ES-I3 (cell line): ENCODE measurements at regions not wholly inside any gene's neighbourhood (a gene's known extent, or its start where the extent isn't known, plus 50 kb on each side); places are given as distances from the start of the nearest gene placed in this dataset.

Source experiments
- H3K36me3 ChIP-seq: 2 replicates; pipeline ENCODE4 v1.6.1; 2013; ENCODE audit warnings: mild to moderate bottlenecking, low read length, control low read depth, moderate library complexity; ENCODE audit not compliant: insufficient read depth
- H3K4me1 ChIP-seq: 2 replicates; pipeline ENCODE4 v1.6.1; 2013; ENCODE audit warnings: mild to moderate bottlenecking, control low read depth, low read length; ENCODE audit not compliant: insufficient read depth
- H3K9ac ChIP-seq: 2 replicates; pipeline ENCODE4 v1.6.1; 2013; ENCODE audit warnings: low read depth, mild to moderate bottlenecking, low read length, moderate library complexity
- H3K9me3 ChIP-seq: 2 replicates; pipeline ENCODE4 v1.6.1; 2013; ENCODE audit warnings: mild to moderate bottlenecking, low read length, moderate library complexity; ENCODE audit not compliant: control insufficient read depth, insufficient read depth

DNA sequence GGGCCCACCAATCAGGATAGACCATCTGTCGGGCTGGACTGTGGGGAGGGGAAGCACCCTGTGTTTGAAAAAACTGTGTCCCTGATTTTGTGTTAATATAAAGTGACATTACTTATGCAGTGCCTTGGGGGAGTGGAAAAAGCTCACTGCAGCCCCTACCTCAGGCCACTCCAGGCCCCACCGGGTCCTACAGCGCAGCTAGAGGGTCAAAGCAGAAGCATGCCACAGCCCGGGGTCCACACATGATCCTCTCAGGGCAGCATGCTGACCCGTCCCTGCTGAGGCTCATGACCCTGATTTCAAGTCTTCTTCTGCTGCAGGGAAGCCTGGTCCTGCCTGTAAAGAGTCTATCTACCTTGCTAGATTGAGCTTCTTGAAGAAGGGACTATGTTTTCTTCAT lies 133.0 kb upstream of the PLCB4 start:
- Histone ChIP-seq H3K9ac (no peak overlapping the region), H3K4me1 (peaks cover 6% of the 10 kb centered on the region; the same call in 1 of the 2 replicates), H3K36me3 (no peaks in the 10 kb centered on the region), H3K9me3 (no peaks in the 10 kb centered on the region)

DNA sequence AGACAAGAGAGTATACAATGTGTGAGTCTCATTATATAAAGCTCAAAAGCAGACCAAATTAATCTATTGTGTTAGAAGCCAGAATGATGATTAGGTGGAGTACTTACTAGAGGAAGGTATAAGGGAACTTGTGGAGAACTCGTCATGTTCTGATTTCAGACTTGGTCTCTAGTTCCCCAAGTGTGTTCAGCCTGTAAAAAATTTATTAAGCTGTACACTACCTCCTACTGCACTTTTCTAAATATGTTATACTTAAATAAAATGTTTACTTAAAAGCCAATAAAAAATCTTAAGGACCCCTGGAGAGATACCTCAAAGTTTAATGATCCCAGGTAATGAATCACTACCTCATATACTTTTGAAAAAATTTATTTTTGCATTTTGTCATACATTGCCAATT lies 130.4 kb upstream of the PLCB4 start:
- peaks cover 5% of the 10 kb centered on the region for H3K4me1 ChIP-seq
- no peak overlapping the region for H3K9ac ChIP-seq
- H3K9me3 ChIP-seq: no peaks in the 10 kb centered on the region
- H3K36me3 ChIP-seq: no peaks in the 10 kb centered on the region

DNA sequence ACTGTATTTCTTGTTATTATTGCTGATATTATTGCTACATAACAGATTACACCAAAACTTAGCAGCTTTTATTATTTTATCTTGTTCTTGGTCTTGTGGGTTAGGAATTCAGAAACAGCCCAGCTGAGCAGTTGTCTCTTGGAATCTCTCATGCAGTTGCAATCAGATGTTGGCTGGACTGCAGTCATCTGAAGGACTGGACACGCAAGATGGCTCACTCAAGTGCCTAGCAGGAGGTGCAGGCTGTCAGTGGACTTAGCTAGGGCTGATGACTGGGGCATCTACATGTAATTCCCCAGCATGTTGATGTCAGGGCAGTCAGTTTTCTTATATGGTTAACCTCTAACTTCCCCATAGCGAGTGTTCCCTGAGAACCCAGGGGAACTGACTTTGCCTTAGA lies 128.6 kb upstream of the PLCB4 start:
- H3K36me3 ChIP-seq: no peaks in the 10 kb centered on the region
- peaks cover 6% of the 10 kb centered on the region; the same call in 1 of the 2 replicates for H3K4me1 ChIP-seq
- H3K9me3 ChIP-seq: no peaks in the 10 kb centered on the region
- no peak overlapping the region for H3K9ac ChIP-seq

DNA sequence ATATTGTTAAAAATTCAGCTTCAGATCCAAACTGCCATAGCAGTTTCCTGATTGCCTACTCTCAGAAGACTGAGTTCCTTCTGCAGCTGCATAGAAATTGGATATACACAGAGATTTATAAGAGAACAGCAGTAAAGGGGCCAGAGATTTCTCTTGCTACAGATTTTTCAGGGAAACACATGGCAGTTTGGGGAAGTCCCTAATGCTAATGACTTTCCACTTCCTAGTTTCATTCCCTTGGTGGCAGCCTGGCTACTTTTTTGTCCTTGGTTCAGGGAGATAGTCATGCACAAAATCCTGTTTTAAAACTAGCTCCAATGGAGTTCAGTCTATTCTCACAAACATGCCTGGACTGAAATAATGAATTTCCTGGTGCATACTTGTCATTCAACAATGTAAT lies 125.3 kb upstream of the PLCB4 start:
- peaks cover 6% of the 10 kb centered on the region; the same call in 1 of the 2 replicates for H3K4me1 ChIP-seq
- H3K36me3 ChIP-seq: no peaks in the 10 kb centered on the region
- H3K9ac ChIP-seq: no peak overlapping the region
- no peaks in the 10 kb centered on the region for H3K9me3 ChIP-seq

DNA sequence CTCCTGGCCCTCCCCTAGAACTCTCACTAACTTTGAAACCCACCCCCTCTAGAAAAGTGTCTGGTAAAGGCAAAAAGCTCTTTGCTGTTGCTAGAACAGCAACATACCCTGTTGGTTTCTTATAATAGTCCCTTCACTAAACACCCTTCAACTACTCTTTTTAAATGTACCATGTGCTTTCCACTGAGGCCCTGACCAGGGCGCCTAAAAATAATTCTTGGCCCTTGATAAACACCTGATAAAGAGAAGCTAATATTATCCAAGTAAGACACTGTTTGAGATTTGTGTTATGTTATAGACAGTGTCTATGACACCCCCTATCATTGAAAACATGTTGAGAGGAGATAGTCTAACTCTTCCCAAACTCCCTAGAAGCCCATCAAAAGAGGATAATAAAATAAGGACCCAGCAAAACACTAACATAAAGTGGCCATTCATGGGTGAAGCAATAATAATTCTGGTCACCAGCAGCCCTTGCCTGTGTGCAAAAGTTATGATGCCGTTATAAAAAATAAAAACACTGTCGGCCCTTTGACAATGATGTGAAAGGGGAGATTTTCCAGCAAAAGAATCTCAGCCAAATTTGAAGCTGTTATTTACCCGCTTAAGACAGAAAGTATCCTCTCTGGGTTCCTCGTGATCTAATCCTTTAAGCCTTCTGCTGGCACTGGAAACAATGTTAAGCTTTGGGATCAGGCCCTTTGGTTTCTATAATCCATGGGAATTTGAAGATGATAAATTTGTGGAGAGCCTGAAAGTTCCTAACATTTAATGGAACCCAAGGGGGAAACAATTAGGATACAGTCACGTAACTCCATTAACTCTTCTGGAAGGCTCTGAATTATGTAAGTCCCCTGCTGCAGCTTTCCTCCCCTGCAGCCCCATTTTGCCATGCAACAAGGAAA lies 122.6 kb upstream of the PLCB4 start:
- H3K4me1 ChIP-seq: peaks cover 6% of the 10 kb centered on the region; the same call in 1 of the 2 replicates
- no peaks in the 10 kb centered on the region for H3K9me3 ChIP-seq
- no peaks in the 10 kb centered on the region for H3K36me3 ChIP-seq
- no peak overlapping the region for H3K9ac ChIP-seq

DNA sequence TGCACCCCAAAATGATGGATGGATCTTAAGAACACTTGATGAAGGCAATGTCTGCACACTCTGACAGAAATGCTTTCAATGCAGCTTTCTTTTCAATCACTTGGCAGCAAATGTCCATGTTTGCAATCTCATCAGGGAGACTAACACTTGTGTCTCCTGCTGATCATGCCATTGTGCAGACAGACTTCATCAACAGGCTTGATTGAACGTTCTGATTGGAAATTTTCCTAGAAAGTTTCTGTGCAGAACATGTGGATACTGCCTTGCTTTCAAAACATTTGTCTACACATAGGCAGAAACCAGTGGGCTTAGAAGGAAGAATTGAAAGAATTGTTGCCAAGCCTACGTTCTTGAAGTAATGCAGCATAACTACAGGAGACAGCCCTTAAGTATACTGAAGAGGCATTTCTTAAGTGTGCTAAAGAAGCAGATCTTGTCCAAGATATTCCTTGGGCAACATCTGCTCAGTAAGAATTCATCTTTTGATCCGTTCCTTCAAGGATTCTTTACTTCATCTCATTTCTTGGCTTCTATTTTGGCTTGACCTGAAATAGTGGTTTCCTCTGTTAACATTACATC lies 120.4 kb upstream of the PLCB4 start:
- Histone ChIP-seq H3K9ac (no peak overlapping the region), H3K9me3 (no peaks in the 10 kb centered on the region), H3K36me3 (no peaks in the 10 kb centered on the region), H3K4me1 (peaks cover 3% of the 10 kb centered on the region; the same call in 1 of the 2 replicates)

DNA sequence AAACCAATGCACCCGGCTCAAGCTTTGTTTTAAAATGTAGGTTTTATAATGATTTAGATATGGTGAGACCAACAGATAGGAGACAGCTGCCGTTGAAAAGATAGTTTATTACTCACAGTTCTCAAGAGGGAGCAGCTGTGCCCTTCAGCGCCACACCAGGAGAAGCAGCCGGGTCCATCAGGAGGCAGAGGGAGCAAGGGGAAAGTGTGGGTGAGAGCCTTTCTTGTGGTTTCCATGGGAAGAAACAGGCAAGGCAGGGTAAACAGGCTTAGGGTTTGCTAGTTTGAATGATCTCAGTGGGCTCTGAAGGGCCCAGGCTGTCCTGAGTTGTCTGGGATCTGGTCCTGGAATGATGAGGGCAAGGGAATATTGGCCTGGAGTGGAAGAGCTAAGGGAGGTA lies 117.7 kb upstream of the PLCB4 start:
- Histone ChIP-seq H3K9me3 (no peaks in the 10 kb centered on the region), H3K36me3 (no peaks in the 10 kb centered on the region), H3K4me1 (no peaks in the 10 kb centered on the region), H3K9ac (no peak overlapping the region)

DNA sequence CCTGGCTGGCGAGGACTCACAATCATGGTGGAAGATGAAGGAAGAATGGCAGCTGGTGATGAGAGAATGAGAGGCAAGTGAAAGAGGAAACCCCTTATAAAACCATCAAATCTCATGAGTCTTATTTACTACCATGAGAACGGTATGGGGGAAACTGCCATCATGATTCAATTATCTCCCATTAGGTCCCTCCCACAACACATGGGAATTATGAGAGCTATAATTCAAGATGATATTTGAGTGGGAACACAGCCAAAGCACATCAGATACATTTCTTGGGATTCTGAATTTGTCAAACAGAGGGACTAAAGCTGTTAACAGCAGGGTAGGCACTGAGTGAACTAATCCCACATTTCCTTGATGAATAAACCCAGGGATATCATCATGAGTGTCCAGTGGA lies 116.2 kb upstream of the PLCB4 start:
- Histone ChIP-seq H3K9ac (no peak overlapping the region), H3K4me1 (no peaks in the 10 kb centered on the region), H3K36me3 (no peaks in the 10 kb centered on the region), H3K9me3 (no peaks in the 10 kb centered on the region)

DNA sequence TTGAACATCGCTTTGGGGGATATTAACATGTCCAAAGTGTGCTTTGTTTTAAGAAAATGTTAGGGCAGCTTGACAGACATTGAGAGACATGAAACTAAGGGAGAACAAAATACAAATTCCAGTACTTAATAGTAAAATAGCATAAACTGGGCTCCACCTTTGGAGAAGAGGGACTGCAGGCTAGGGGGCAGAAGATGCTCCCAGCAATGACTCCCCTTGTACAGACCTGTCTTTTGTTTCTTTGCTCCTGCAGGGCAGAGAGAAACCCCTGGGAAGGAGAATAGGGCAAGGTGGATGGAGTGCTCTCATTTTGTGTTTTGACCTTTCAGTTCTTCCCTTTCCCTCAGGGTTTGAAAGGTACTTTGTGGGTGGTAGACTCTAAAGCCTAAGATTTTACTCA lies 115.6 kb upstream of the PLCB4 start:
- no peaks in the 10 kb centered on the region for H3K4me1 ChIP-seq
- H3K9me3 ChIP-seq: no peaks in the 10 kb centered on the region
- H3K9ac ChIP-seq: no peak overlapping the region
- H3K36me3 ChIP-seq: no peaks in the 10 kb centered on the region

DNA sequence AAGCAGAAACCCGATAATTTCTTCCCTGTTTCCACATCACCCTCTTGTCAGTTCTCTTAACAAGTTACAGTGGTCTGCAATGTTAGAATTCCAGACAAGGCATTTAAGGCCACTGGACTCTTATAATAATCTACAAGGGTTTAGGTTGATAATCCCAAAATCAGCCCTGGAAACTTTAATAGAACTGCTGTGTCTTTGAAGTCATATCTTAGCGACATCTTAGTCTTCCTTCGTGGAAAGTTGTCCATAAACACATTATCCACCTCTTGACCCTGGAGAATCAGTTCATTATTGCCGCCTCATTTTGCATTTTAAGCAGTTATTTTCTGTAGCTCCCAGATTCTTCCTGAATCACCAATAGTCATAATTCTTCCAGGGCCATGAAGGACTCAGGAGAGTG lies 108.6 kb upstream of the PLCB4 start:
- Histone ChIP-seq H3K4me1 (no peaks in the 10 kb centered on the region), H3K36me3 (no peaks in the 10 kb centered on the region), H3K9ac (no peak overlapping the region), H3K9me3 (no peaks in the 10 kb centered on the region)

DNA sequence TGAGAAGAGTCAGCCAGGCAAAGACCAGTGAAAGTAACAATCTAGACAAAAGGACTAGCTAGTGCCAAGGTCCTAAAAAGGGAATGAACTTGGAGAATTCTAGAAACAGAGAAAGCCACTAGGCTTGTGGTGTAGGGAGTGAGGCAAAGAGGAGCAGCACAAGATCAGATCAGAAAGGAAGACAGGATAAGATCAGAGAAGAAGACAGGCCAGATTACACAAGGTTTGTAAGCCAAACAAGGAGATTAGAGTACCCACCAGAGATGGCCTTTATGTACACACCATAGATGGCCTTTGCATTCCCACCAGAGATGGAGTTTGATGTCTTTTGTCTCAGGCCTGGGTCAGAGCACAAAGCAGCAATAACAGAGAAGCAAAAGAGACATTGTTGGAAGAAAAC lies 105.6 kb upstream of the PLCB4 start:
- H3K4me1 ChIP-seq: no peaks in the 10 kb centered on the region

DNA sequence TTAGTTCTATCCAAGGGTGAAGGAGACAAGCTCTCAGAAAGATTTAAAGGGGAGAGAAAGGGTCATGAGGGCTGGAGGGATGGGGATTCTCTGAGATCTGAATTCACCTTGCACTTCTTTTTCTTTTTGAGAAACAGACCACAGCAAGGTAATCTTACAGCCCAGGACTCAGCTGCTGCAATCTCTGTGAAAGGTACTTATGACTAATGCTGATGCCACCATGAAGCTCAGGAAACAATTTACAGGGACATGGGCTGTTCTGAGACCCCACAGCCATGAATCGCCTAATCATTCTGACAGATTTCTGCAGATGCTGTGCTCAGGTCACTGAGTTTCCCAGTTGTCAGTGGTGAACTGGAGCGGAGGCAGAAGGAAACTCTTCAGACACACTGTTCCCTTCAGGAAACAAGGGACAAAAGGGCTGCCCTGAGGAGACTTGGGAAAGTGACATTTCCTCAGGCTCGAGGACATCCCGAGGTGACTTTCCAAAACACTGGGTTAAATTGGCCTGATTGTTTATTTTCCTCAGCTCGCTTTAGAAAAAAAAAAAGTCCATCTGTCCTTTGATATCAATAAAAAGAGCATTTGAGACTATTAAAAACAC lies 103.8 kb upstream of the PLCB4 start:
- Histone ChIP-seq H3K4me1 (no peaks in the 10 kb centered on the region), H3K36me3 (no peaks in the 10 kb centered on the region), H3K9ac (no peak overlapping the region), H3K9me3 (no peaks in the 10 kb centered on the region)

More for the DNA sequence above, 105.6 kb upstream of the PLCB4 start:
- Histone ChIP-seq H3K36me3 (no peaks in the 10 kb centered on the region), H3K9ac (no peak overlapping the region), H3K9me3 (no peaks in the 10 kb centered on the region)

DNA sequence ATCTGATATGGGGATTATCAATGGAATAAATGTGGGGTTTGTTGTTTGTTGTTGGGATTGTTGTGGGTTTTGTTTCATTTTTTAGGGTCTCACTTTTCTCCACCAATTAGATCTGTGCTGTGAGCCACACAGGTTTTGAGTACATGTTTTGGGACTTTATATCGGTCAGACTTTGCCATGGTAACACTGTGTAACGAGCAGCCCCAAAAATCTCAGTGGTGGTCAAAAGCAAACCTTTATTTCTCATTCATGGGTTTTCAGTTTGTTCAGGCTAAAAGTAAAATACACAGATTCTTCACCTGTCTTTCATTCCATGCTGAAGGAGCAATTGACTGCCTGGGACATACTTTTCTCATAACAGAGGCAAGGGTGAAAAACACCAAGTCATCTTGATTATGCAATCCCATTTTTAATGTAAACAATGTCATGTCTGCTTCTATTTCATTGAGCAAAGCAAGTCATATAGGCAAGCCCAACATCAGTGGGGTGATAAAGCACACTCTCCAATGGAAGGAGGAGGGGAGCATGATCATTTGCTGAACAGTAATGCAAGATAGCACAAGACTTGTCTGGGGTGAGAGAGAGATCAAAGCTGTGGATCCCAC lies 101.1 kb upstream of the PLCB4 start:
- H3K9ac ChIP-seq: no peak overlapping the region
- H3K9me3 ChIP-seq: no peaks in the 10 kb centered on the region
- H3K36me3 ChIP-seq: no peaks in the 10 kb centered on the region
- 0 out of 2 replicates have a peak, but pooled peaks cover under 1% of the 10 kb centered on the region for H3K4me1 ChIP-seq

DNA sequence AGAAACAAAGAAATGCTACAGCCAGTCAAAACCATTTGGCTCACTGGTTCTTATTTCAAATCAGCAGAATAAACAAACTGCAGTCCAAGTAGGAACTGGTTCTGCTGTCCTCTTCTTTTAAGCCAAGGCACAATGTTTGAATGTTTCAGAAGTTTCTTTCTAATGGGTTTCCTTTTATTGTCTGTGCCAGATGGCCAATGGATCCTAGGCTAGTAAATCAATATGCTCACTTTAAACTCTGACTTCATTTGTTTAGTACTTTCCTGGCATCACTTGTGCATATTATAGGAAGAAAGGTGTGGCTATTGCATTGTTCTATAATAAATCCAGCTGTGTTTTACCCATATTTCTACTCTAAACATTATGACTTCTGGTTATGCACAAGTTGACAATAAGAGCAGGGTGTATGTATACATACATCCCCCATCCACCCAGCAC lies 99.7 kb upstream of the PLCB4 start:
- Histone ChIP-seq H3K9me3 (no peaks in the 10 kb centered on the region), H3K4me1 (peaks cover 13% of the 10 kb centered on the region), H3K36me3 (no peaks in the 10 kb centered on the region), H3K9ac (no peak overlapping the region)
